ENCODE measurements at regions not wholly inside any gene's neighbourhood (a gene's known extent, or its start where the extent isn't known, plus 50 kb on each side); places are given as distances from the start of the nearest gene placed in this dataset.

GRCh38 chr15:47397655-47398054, 319.6 kb upstream of the SEMA6D start:
- DNase-seq, result no peak

- no peak for DNase-seq
Measured at GRCh38 chr15:47398132-47398531, 319.2 kb upstream of the SEMA6D start.

DNA sequence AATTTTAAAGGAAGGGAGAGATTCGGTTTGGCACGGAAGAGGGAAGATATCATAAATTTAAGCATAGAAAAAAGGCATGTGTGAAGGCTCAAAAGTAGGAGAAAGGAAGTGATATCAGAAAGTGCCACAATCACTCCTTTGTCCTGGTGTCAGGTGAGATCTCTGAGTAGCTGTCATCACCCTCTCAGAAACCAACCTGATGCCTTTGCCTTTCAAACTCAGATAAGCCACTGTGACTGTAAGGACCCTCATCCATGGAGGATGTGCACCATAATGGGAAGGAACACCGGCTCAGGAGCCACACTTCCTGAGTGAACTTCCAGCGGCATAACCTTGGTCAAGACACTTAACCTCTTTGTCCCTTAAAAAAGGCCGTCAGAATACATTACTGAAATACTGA, 318.7 kb upstream of the SEMA6D start:
- DNase-seq, result no peak

GRCh38 chr15:47399100-47399499, 318.2 kb upstream of the SEMA6D start:
- no peak for DNase-seq

- DNase-seq, result no peak
Measured at GRCh38 chr15:47400603-47401002, 316.7 kb upstream of the SEMA6D start.

GRCh38 chr15:47401427-47401826, 315.9 kb upstream of the SEMA6D start:
- no peak for DNase-seq

DNA sequence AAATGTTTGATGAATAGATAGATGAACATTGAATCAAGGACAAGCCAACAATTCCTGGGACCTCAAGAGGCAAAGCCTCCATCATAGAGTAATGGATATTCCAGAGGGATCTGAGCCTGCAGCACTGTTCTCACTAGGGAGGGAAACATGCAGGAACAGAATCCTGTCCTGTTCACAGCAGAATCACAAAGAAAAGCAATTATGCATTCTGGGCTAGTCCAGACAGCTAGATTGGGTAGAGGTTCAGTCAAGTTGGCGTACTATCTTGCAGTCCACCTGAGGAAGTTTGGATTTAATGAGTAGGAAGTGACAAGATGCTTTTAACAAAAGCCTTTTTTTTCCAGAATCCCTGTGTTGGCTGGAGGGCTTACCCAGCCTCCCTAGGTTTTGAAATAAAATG, 314.5 kb upstream of the SEMA6D start:
- no peak for DNase-seq

- DNase-seq, result no peak
Measured at GRCh38 chr15:47404877-47405276, 312.4 kb upstream of the SEMA6D start.

- DNase-seq, result no peak
Measured at GRCh38 chr15:47405365-47406162, 311.7 kb upstream of the SEMA6D start.

DNA sequence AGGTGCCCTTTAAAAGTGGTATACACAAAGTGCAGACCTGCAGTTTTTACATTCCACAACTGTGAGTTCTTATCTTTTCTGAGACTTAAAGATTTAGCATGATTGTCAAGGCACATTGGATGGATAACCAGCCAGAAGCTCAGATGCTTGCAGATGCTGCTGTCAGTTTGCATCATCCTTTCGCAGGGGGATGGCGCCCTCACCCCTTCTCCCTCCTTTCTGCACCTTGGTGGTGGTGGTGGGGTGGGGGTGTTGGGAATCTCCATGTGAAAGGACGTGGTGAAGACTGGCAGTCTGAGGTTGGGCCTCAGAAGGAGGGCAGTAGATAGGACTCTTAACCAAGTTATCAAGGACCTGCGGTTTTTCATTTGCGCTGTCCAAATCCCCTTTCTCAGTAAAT, 309.6 kb upstream of the SEMA6D start:
- DNase-seq, result no peak

DNA sequence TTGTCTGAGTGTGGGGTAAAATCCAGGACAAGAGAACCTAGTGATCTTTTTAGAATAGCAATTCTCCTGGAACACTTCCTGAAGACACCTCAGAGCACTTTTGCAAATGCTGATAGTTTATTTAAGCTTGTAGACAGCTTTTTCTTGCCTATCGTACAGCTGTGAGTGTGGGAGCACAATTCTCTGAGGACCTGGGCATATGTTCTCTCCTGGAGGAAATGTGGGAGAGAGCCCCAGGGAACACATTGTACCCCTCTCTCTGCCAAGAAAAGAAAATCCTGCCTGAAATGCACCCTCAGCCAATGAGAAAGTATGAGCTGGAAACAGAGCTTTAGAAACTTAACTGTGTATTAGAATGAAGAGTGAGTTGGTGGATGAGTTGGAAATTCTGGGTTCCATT, 308.3 kb upstream of the SEMA6D start:
- no peak for DNase-seq

DNA sequence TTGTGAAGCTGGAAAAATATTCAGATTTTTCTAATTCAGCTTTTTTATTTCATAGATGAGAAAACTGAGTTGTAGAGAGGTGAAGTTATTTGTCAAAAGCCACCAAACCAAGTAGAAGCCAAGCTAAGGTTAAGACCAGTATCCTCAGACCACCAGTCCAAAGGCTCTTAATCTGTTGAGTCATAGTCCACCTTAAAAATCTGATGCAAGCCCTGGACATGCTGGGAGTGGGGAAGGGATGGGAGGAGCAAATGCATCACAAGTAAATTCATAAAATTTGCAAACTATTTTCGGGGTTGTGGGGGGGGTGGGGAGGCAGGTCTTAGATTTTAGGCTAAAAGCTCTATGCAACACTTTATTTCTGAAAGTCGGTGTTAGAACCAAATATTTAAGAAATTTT, 307.7 kb upstream of the SEMA6D start:
- DNase-seq, result no peak

- DNase-seq, result peak; percentile 24
Measured at GRCh38 chr15:47410247-47410646, 307.1 kb upstream of the SEMA6D start.

DNA sequence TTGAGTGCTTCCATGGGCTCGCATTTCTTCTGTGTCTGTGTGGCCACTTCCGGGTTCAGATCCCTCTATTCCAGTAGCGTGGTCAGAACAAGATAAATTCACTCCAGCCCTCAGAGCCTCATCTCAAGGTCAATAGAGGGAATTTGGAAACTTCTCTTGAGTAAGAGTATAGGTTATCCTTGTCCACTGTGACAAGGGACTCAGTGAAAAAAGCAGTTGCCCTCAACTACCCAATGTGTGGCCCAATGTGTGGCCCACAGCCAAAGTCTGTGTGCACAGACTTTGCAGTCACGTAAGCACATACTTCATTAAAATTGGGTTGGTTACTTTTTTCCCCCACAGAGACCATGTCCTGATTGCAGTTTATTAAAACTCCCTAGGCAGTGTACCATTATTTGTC, 305.6 kb upstream of the SEMA6D start:
- DNase-seq, result no peak

DNA sequence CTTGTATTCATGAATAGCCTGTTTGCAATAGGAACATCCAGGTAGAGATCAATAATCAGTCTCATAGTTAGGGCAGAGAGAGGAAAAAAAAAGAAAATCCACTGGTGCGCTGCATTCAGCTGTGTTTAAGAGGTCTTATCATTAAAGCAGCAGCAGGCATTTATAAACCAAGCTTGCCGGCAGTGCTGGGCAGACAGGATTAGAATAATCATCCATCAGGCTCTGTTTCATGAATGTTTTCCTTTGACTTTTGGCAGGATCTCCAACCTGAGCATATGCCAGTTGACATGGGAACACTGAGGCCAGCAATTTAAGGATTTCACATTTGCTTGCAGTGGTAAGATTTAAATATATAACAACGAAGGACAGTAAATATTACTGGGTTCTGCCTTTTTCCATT, 305.2 kb upstream of the SEMA6D start:
- DNase-seq, result no peak

DNA sequence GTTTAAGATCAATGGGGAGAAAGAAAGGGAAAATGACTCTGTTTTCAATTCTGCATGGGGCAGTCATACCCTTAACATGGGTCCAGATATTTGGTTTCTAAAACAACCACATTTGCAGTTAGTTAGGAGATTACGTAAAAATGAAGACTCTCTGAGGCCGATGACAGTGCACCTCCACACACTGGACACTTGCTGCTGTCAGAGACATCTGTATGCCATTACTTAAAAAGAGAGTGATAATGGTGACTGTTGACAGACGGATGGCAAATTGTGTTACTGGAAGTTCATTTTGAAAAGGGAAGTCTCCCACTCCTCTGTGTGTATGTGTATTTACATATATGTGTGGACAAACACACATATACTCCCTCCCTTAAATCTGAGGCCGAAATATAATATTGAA, 304.5 kb upstream of the SEMA6D start:
- DNase-seq, result no peak

GRCh38 chr15:47414207-47414606, 303.1 kb upstream of the SEMA6D start:
- DNase-seq, result no peak

- DNase-seq, result no peak
Measured at GRCh38 chr15:47415539-47415971, 301.8 kb upstream of the SEMA6D start.

- peak; percentile 47 for DNase-seq
Measured at GRCh38 chr15:47422881-47423665, 294.2 kb upstream of the SEMA6D start.

DNA sequence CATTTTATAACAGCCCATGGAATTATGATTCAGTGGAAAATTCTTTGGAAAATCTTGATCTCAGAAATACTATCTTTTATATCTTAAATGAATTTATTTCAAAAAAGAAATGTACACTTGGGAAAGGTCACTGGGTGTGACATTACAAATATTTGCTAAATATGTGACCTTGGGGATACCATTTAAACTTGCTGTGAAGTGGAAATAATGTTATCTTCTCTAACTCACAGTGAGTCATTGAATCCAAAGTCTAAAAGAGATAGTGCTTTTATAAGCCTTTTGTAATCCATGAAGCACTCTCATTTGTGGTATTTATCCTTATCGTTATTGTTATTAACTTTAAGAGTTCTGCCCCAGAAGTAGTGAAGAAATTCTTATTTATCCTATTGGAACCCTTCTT, 289.8 kb upstream of the SEMA6D start:
- DNase-seq, result no peak

DNA sequence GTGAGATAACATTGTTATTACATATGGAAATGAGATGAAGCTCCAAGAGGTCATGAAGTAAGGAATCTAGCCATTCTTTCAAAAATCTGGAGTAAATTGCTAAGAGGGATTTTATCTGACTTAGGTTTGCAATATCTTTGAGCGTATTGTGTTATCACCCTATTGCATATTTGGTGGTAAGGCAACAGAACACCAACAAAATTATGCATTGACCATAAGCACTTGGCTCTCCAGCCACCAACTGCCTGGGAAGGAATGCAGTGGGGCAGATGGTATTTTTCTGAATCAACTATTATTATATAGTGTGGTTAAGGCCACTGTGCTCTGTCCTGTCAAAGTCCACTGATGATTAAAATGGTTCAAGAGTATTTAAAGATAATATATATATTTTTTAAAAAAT, 287.9 kb upstream of the SEMA6D start:
- DNase-seq, result no peak

DNA sequence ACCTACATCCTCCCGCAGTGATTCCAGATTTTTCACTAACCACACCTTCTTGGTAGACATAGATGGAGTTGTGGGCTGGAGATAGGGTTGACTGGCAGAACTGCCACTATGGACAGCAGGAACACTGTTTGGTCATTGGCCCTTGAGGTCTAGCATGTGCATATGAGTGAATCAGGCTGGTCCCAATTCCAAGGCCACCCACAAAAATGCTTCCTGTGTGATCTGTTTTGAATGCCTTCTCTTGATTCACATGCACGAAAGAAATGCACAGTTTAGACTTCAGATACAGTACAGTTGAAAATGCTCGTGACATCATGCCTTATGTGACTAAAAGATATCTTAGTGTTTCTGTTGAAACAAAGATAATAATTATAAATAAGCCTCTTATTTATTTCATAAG, 285.8 kb upstream of the SEMA6D start:
- no peak for DNase-seq

GRCh38 chr15:47432826-47433225, 284.5 kb upstream of the SEMA6D start:
- DNase-seq, result no peak

DNA sequence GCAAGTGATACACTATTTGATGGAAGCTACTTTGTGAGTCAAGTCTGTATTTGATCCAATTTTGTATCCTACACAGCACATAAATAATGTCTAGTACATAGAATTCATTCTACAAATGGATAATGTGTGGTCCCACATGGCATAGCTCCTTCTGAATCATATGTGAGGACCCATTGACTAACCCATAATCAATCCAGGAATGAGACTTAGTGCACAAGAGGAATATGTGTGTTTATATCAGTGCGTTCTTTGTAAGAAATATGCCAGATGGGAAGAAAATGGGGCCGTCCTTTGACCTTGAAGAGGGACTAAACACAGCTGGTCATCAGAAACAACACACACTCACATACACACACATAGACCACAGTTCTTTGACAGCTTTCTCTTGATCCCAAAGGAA, 282.7 kb upstream of the SEMA6D start:
- DNase-seq, result no peak

GRCh38 chr15:47437491-47437890, 279.8 kb upstream of the SEMA6D start:
- DNase-seq, result no peak

All from suppressor macrophage treated with lipopolysaccharide for 4 hours (primary cell).